H9 (cell line): ENCODE measurements at regions not wholly inside any gene's neighbourhood (a gene's known extent, or its start where the extent isn't known, plus 50 kb on each side); places are given as distances from the start of the nearest gene placed in this dataset.

Source experiments
- DNase-seq: peaks from one replicate; pipeline ENCODE4 v3.0.0-alpha.2; 2017
- H2AFZ ChIP-seq: one replicate; pipeline ENCODE4 v1.6.1; 2013; ENCODE audit warnings: mild to moderate bottlenecking, low read length, control low read depth, moderate library complexity
- H2AK5ac ChIP-seq: 2 replicates; pipeline ENCODE4 v1.6.1; 2013; ENCODE audit warnings: low read length, control low read depth, mixed read lengths; ENCODE audit not compliant: insufficient read length
- H2BK120ac ChIP-seq: one replicate; pipeline ENCODE4 v1.6.1; 2013; ENCODE audit warnings: low read depth, mild to moderate bottlenecking, low read length, control low read depth, inconsistent platforms; ENCODE audit not compliant: poor library complexity, severe bottlenecking
- H2BK12ac ChIP-seq: 2 replicates; pipeline ENCODE4 v1.6.1; 2013; ENCODE audit warnings: low read length, control low read depth, mixed read lengths, low read depth; ENCODE audit not compliant: insufficient read length
- H2BK15ac ChIP-seq: 2 replicates; pipeline ENCODE4 v1.6.1; 2013; ENCODE audit warnings: low read depth, low read length, control low read depth
- H2BK20ac ChIP-seq: one replicate; pipeline ENCODE4 v1.6.1; 2013; ENCODE audit warnings: low read depth, mild to moderate bottlenecking, low read length, control low read depth, inconsistent platforms; ENCODE audit not compliant: poor library complexity, severe bottlenecking
- H2BK5ac ChIP-seq: 2 replicates; pipeline ENCODE4 v1.6.1; 2013; ENCODE audit warnings: low read length, control low read depth, mixed read lengths; ENCODE audit not compliant: insufficient read length
- H3K14ac ChIP-seq: 2 replicates; pipeline ENCODE4 v1.6.1; 2013; ENCODE audit warnings: low read length, control low read depth; ENCODE audit not compliant: insufficient read depth
- H3K18ac ChIP-seq: 2 replicates; pipeline ENCODE4 v1.6.1; 2013; ENCODE audit warnings: low read depth, mild to moderate bottlenecking, mixed read lengths, low read length, control low read depth; ENCODE audit not compliant: insufficient read length
- H3K23ac ChIP-seq: 2 replicates; pipeline ENCODE4 v1.6.1; 2013; ENCODE audit warnings: low read length, control low read depth, mixed read lengths, low read depth; ENCODE audit not compliant: insufficient read length
- H3K23me2 ChIP-seq: 2 replicates; pipeline ENCODE4 v1.6.1; 2013; ENCODE audit warnings: low read depth, mild to moderate bottlenecking, mixed read lengths, low read length, control low read depth; ENCODE audit not compliant: insufficient read length, poor library complexity, severe bottlenecking
- H3K27ac ChIP-seq: 2 replicates; pipeline ENCODE4 v1.5.1; 2013; ENCODE audit warnings: low read length, control low read depth, mixed read lengths, low read depth; ENCODE audit not compliant: insufficient read length
- H3K27me3 ChIP-seq: 2 replicates; pipeline ENCODE4 v1.6.1; 2013; ENCODE audit warnings: low read length, control low read depth, inconsistent platforms; ENCODE audit not compliant: insufficient read depth
- H3K4ac ChIP-seq: 2 replicates; pipeline ENCODE4 v1.6.1; 2013; ENCODE audit warnings: low read depth, mild to moderate bottlenecking, control low read depth, inconsistent platforms, low read length, moderate library complexity
- H3K4me1 ChIP-seq: 2 replicates; pipeline ENCODE4 v1.6.1; 2013; ENCODE audit warnings: low read length, control low read depth, inconsistent platforms; ENCODE audit not compliant: insufficient read depth
- H3K4me2 ChIP-seq: 2 replicates; pipeline ENCODE4 v1.6.1; 2013; ENCODE audit warnings: low read length, control low read depth, mixed read lengths; ENCODE audit not compliant: insufficient read length, insufficient read depth
- H3K56ac ChIP-seq: 2 replicates; pipeline ENCODE4 v1.6.1; 2013; ENCODE audit warnings: low read depth, mild to moderate bottlenecking, mixed read lengths, low read length, control low read depth; ENCODE audit not compliant: insufficient read length
- H3K79me1 ChIP-seq: 2 replicates; pipeline ENCODE4 v1.6.1; 2013; ENCODE audit warnings: low read depth, mild to moderate bottlenecking, moderate library complexity, low read length, control low read depth, inconsistent platforms; ENCODE audit not compliant: insufficient read depth, poor library complexity, severe bottlenecking
- H3K79me2 ChIP-seq: 2 replicates; pipeline ENCODE4 v1.6.1; 2013; ENCODE audit warnings: low read length, control low read depth, inconsistent platforms; ENCODE audit not compliant: insufficient read depth
- H3K9ac ChIP-seq: 2 replicates; pipeline ENCODE4 v1.6.1; 2013; ENCODE audit warnings: low read length, control low read depth, mixed read lengths; ENCODE audit not compliant: insufficient read length; ENCODE audit errors: extremely low read depth
- H3K9me3 ChIP-seq: one replicate; pipeline ENCODE4 v1.6.1; 2013; ENCODE audit warnings: low read depth, low read length, inconsistent platforms; ENCODE audit not compliant: control insufficient read depth
- H3T11ph ChIP-seq: one replicate; pipeline ENCODE4 v1.6.1; 2013; ENCODE audit warnings: mild to moderate bottlenecking, low read length, control low read depth, inconsistent platforms
- H4K20me1 ChIP-seq: one replicate; pipeline ENCODE4 v1.6.1; 2013; ENCODE audit not compliant: control insufficient read depth, insufficient read length, insufficient read depth
- H4K5ac ChIP-seq: 2 replicates; pipeline ENCODE4 v1.6.1; 2013; ENCODE audit warnings: low read depth, mild to moderate bottlenecking, mixed read lengths, low read length, control low read depth; ENCODE audit not compliant: insufficient read length
- H4K8ac ChIP-seq: replicated peaks from 2 replicates; pipeline ENCODE4 v1.6.1; 2013; ENCODE audit warnings: low read length, control low read depth, mixed read lengths, low read depth; ENCODE audit not compliant: insufficient read length
- H4K91ac ChIP-seq: 2 replicates; pipeline ENCODE4 v1.6.1; 2013; ENCODE audit warnings: low read depth, mild to moderate bottlenecking, moderate library complexity, mixed read lengths, low read length, control low read depth; ENCODE audit not compliant: insufficient read length
- H3K27ac Mint-ChIP-seq, 3 experiments: 2 replicates in 2 of 3; 3 replicates in 1 of 3; pipeline ENCODE4 v1.8.0; 2020 to 2021; ENCODE audit warnings: mixed read lengths in 3 of 3, mild to moderate bottlenecking in 1 of 3, moderate library complexity in 1 of 3
- H3K27me3 Mint-ChIP-seq: 2 replicates; pipeline ENCODE4 v1.8.0; 2021; ENCODE audit warnings: low read depth, mild to moderate bottlenecking, moderate library complexity, mixed read lengths
- H3K36me3 Mint-ChIP-seq, 3 experiments: 2 replicates in 2 of 3; 3 replicates in 1 of 3; pipeline ENCODE4 v1.8.0; 2020 to 2021; ENCODE audit warnings: low read depth in 3 of 3, mixed read lengths in 3 of 3; ENCODE audit not compliant: insufficient read depth in 1 of 3
- H3K4me1 Mint-ChIP-seq, 2 experiments: 2 replicates each; pipeline ENCODE4 v1.8.0; 2020; ENCODE audit warnings: mixed read lengths in 2 of 2
- H3K4me3 Mint-ChIP-seq, 2 experiments: 2 replicates in 1 of 2; 3 replicates in 1 of 2; pipeline ENCODE4 v1.8.0; 2020 to 2021; ENCODE audit warnings: mild to moderate bottlenecking in 2 of 2, mixed read lengths in 2 of 2, moderate library complexity in 1 of 2
- H3K9me3 Mint-ChIP-seq, 2 experiments: 2 replicates in 1 of 2; 3 replicates in 1 of 2; pipeline ENCODE4 v1.8.0; 2020; ENCODE audit warnings: mild to moderate bottlenecking in 2 of 2, mixed read lengths in 2 of 2, moderate library complexity in 1 of 2
- CTCF ChIP-seq: fragments of 200-600 bp; sonication (generic); conservative IDR thresholded peaks from 3 replicates; pipeline ENCODE4 v1.8.0; 2021; ENCODE audit warnings: antibody characterized with exemption, mild to moderate bottlenecking
- WGBS: extraction: QIAGEN DNeasy Blood & Tissue Kit; methylation state at CpG from one replicate; pipeline ENCODE4 v1.1.7; 2013; ENCODE audit warnings: missing lambda C conversion rate, low lambda C conversion rate, mixed read lengths; ENCODE audit not compliant: insufficient read length; ENCODE audit errors: extremely low coverage; 5-methylcytosine and 5-hydroxymethylcytosine counted together

- Histone ChIP-seq H2AK5ac (no peak overlapping the region), H3T11ph (no peak overlapping the region), H3K27ac (no peak overlapping the region), H3K9me3 (peaks cover 89% of the 10 kb centered on the region), H2BK120ac (no peak overlapping the region), H2BK20ac (no peak overlapping the region), H3K9ac (no peak overlapping the region), H2BK12ac (no peak overlapping the region), H3K4me2 (no peak overlapping the region), H3K18ac (no peak overlapping the region), H4K20me1 (no peaks in the 10 kb centered on the region), H3K23ac (no peak overlapping the region), H3K56ac (no peak overlapping the region), H4K8ac (no peak overlapping the region), H3K27me3 (no peaks in the 10 kb centered on the region), H2AFZ (no peak overlapping the region), H3K14ac (no peak overlapping the region), H3K4me1 (no peaks in the 10 kb centered on the region), H2BK15ac (no peak overlapping the region), H4K5ac (no peak overlapping the region), H3K79me1 (no peaks in the 10 kb centered on the region), H2BK5ac (no peak overlapping the region), H4K91ac (no peak overlapping the region), H3K4ac (no peak overlapping the region), H3K23me2 (no peaks in the 10 kb centered on the region), H3K79me2 (no peaks in the 10 kb centered on the region)
- DNase-seq: no peak
- Mint-ChIP-seq H3K4me1 (no peaks in the 10 kb centered on the region), H3K4me3 (no peak overlapping the region), H3K36me3 (peaks cover 4 to 39% (median 12%) of the 10 kb centered on the region in 3 experiments; a peak in 5 of 7 replicates), H3K9me3 (peaks cover 95 to 97% of the 10 kb centered on the region in 2 experiments), H3K27me3 (no peaks in the 10 kb centered on the region), H3K27ac (no peak overlapping the region)
- no peak for TF ChIP-seq CTCF
- no CpG with 5 or more reads among the region's 1 CpG for WGBS
Observed at GRCh38 chr17:27070836-27071235, 223.1 kb upstream of the WSB1 start.
